HCT116 (cell line): ENCODE measurements at regions not wholly inside any gene's neighbourhood (a gene's known extent, or its start where the extent isn't known, plus 50 kb on each side); places are given as distances from the start of the nearest gene placed in this dataset.
A peak's percentile ranks its signal among the peaks of the same experiment; 100 is the strongest.

Source experiments
- ATAC-seq: fragments of 200-7000 bp; cut with Tn5 transposase; 2 replicates; pipeline ENCODE4 v1.9.1; 2020; ENCODE audit warnings: mild to moderate bottlenecking, moderate library complexity
- BruUV-seq: library from RNA; stranded (reverse); fragments of 400-500 nt; replicated peaks from 2 replicates; lab custom pipeline; 2021; lab: Mats Ljungman, UMichigan
- CTCF ChIA-PET: fragments of 300-600 bp; sonication (Branson Sonifier 250); formaldehyde crosslinking; loops from one replicate; lab custom pipeline; 2021; ENCODE audit warnings: antibody characterized with exemption; lab: Charles Lee
- POLR2A ChIA-PET: fragments of 300-600, 350-600 bp; sonication (Branson Sonifier 250); formaldehyde crosslinking; loops from one replicate; lab custom pipeline; 2021; ENCODE audit warnings: antibody characterized with exemption; lab: Charles Lee
- RAD21 ChIA-PET, 2 experiments: fragments of 300-600 bp; sonication (Branson Sonifier 250); formaldehyde crosslinking; loops; one replicate each; lab custom pipeline; 2023; ENCODE audit warnings: low total read pairs in 2 of 2; ENCODE audit not compliant: uncharacterized antibody in 2 of 2, unreplicated experiment in 2 of 2, low non-redundant PET in 1 of 2; lab: Charles Lee
- DNase-seq: peaks from one replicate; pipeline ENCODE4 v3.0.0-alpha.2; 2010; ENCODE audit warnings: low read depth, low spot score
- H2AFZ ChIP-seq: fragments of 200-600 bp; shearing (Covaris generic), sonication (generic); 2 replicates; pipeline ENCODE4 v1.6.1; 2017; ENCODE audit warnings: low read depth, mixed run types, mixed read lengths, antibody characterized with exemption, low read length; ENCODE audit not compliant: poor library complexity, severe bottlenecking
- H3K27ac ChIP-seq: 2 replicates; pipeline ENCODE4 v1.5.1; 2012; ENCODE audit warnings: low read depth, low read length
- H3K27me3 ChIP-seq: fragments of 200-600 bp; sonication (generic); 2 replicates; pipeline ENCODE4 v1.6.1; 2016; ENCODE audit warnings: mixed run types, low read length, mixed read lengths; ENCODE audit not compliant: insufficient read depth
- H3K36me3 ChIP-seq, 2 experiments: fragments of 200-500 bp in 1 of 2; fragments of 200-600 bp in 1 of 2; sonication (Bioruptor generic) in 1 of 2; sonication (generic) in 1 of 2; 2 replicates each; pipeline versions ENCODE4 v1.5.1 to v1.6.1; 2014 to 2016; ENCODE audit warnings: low read length in 2 of 2, inconsistent platforms in 1 of 2, mixed read lengths in 1 of 2, mixed run types in 1 of 2; ENCODE audit not compliant: insufficient read depth in 2 of 2, control insufficient read depth in 1 of 2
- H3K4me1 ChIP-seq, 2 experiments: fragments of 200-600 bp in 1 of 2; sonication (generic) in 1 of 2; 2 replicates each; pipeline versions ENCODE4 v1.5.1 to v1.6.1; 2012 to 2017; ENCODE audit warnings: low read length in 2 of 2, inconsistent platforms in 1 of 2, mild to moderate bottlenecking in 1 of 2, mixed read lengths in 1 of 2, mixed run types in 1 of 2, moderate library complexity in 1 of 2; ENCODE audit not compliant: insufficient read depth in 2 of 2, control insufficient read depth in 1 of 2
- H3K4me2 ChIP-seq: fragments of 200-600 bp; sonication (generic); 2 replicates; pipeline ENCODE4 v1.6.1; 2017; ENCODE audit warnings: mixed run types, low read length, mixed read lengths
- H3K4me3 ChIP-seq, 2 experiments: fragments of 200-600 bp in 1 of 2; sonication (generic) in 1 of 2; replicated peaks in 1 of 2; 2 replicates each; pipeline ENCODE4 v1.5.1; 2011 to 2016; ENCODE audit warnings: low read length in 2 of 2, control low read depth in 1 of 2, low read depth in 1 of 2, mild to moderate bottlenecking in 1 of 2, mixed read lengths in 1 of 2, mixed run types in 1 of 2
- H3K79me2 ChIP-seq: fragments of 200-600 bp; sonication (generic); 2 replicates; pipeline ENCODE4 v1.6.1; 2017; ENCODE audit warnings: mild to moderate bottlenecking, mixed run types, low read length, moderate library complexity, mixed read lengths; ENCODE audit not compliant: insufficient read depth
- H3K9ac ChIP-seq: fragments of 200-600 bp; sonication (generic); 2 replicates; pipeline ENCODE4 v1.6.1; 2016; ENCODE audit warnings: low read length, mixed read lengths
- H3K9me2 ChIP-seq: fragments of 200-600 bp; sonication (generic), shearing (Covaris generic); 2 replicates; pipeline ENCODE4 v1.6.1; 2017; ENCODE audit warnings: mixed run types, mild to moderate bottlenecking, moderate library complexity; ENCODE audit not compliant: insufficient read depth
- H3K9me3 ChIP-seq, 2 experiments: fragments of 200-500 bp in 1 of 2; fragments of 200-600 bp in 1 of 2; sonication (Bioruptor generic) in 1 of 2; sonication (generic) in 1 of 2; 2 replicates each; pipeline ENCODE4 v1.6.1; 2014 to 2017; ENCODE audit warnings: low read length in 2 of 2, mixed read lengths in 2 of 2, inconsistent platforms in 1 of 2, low read depth in 1 of 2, mild to moderate bottlenecking in 1 of 2, mixed run types in 1 of 2, moderate library complexity in 1 of 2; ENCODE audit not compliant: control insufficient read depth in 1 of 2, insufficient read depth in 1 of 2
- H4K20me1 ChIP-seq: fragments of 200-600 bp; sonication (generic), shearing (Covaris generic); 2 replicates; pipeline ENCODE4 v1.6.1; 2017; ENCODE audit warnings: mixed run types, mild to moderate bottlenecking, moderate library complexity; ENCODE audit not compliant: insufficient read depth
- CEBPB ChIP-seq: IDR thresholded peaks from 2 replicates; pipeline ENCODE4 v1.6.1; 2012; ENCODE audit warnings: low read depth
- EZH2 ChIP-seq: fragments of 200-600 bp; sonication (generic); IDR thresholded peaks from 2 replicates; pipeline ENCODE4 v1.6.1; 2017; ENCODE audit warnings: antibody characterized with exemption, mixed run types
- FOSL1 ChIP-seq: IDR thresholded peaks from 2 replicates; pipeline ENCODE4 v1.6.1; 2012; ENCODE audit warnings: low read depth
- POLR2A ChIP-seq: IDR thresholded peaks from 2 replicates; pipeline ENCODE4 v1.7.0; 2011; ENCODE audit warnings: borderline replicate concordance; ENCODE audit not compliant: insufficient read depth, insufficient read length; ENCODE audit errors: extremely low read depth
- RAD21 ChIP-seq: IDR thresholded peaks from 2 replicates; pipeline ENCODE4 v1.6.1; 2012; ENCODE audit warnings: low read depth, mild to moderate bottlenecking
- REST ChIP-seq: IDR thresholded peaks from 2 replicates; pipeline ENCODE4 v1.6.1; 2012; ENCODE audit warnings: low read depth
- SRF ChIP-seq: IDR thresholded peaks from 2 replicates; pipeline ENCODE4 v1.6.1; 2012; ENCODE audit warnings: low read depth
- YY1 ChIP-seq: IDR thresholded peaks from 2 replicates; pipeline ENCODE4 v1.6.1; 2011; ENCODE audit warnings: low read length, low read depth, moderate library complexity, mild to moderate bottlenecking; ENCODE audit not compliant: insufficient replicate concordance; ENCODE audit errors: extremely low read depth
- intact Hi-C: fragments of 100-400 bp; cut with micrococcal nuclease; formaldehyde crosslinking; loops from 2 replicates; pipeline ENCODE4 v1.10.0; 2022

GRCh38 chr13:82358284-82358683 lies 1524.0 kb downstream of the SLITRK1 start (continued):
- no peak for TF ChIP-seq REST
- TF ChIP-seq FOSL1: no peak
- TF ChIP-seq EZH2: no peak
- TF ChIP-seq POLR2A: no peak

- H3K4me1 ChIP-seq: no peaks in the 10 kb centered on the region
- H3K9ac ChIP-seq: no peak overlapping the region
- no TSS peak for BruUV-seq
- H3K27ac ChIP-seq: no peak overlapping the region
- DNase-seq: no peak
- no peaks in the 10 kb centered on the region for H4K20me1 ChIP-seq
- CTCF ChIA-PET: no interaction called here
- H3K36me3 ChIP-seq: no peaks in the 10 kb centered on the region
- intact Hi-C loops: no loop called here
- ATAC-seq: no peak
- no peak overlapping the region for H2AFZ ChIP-seq
- H3K79me2 ChIP-seq: no peaks in the 10 kb centered on the region
- POLR2A ChIA-PET: no interaction called here
- no peaks in the 10 kb centered on the region for H3K9me3 ChIP-seq
- RAD21 ChIA-PET: no interaction called here
- TF ChIP-seq POLR2A (no peak), CEBPB (no peak), SRF (no peak), YY1 (no peak), RAD21 (peak; percentile 17; the same call in 1 of the 2 replicates)
- no peaks in the 10 kb centered on the region for H3K9me2 ChIP-seq
- H3K4me2 ChIP-seq: no peak overlapping the region
- H3K4me3 ChIP-seq: no peak overlapping the region
- no peaks in the 10 kb centered on the region for H3K27me3 ChIP-seq
Measured at GRCh38 chr13:82356667-82357410, 1525.4 kb downstream of the SLITRK1 start.
